SJCRH30 (cell line): ENCODE measurements at regions not wholly inside any gene's neighbourhood (a gene's known extent, or its start where the extent isn't known, plus 50 kb on each side); places are given as distances from the start of the nearest gene placed in this dataset.

Experiments
- DNase-seq, 2 experiments: peaks; one replicate each; pipeline ENCODE4 v3.0.0-alpha.2; 2015 to 2020
- H3K27ac ChIP-seq: fragments of 250-450 bp; sonication (Bioruptor Pico); 2 replicates; pipeline ENCODE4 v1.5.1; 2020; ENCODE audit warnings: mild to moderate bottlenecking, moderate library complexity
- H3K27me3 ChIP-seq: fragments of 250-450 bp; sonication (Bioruptor Pico); 2 replicates; pipeline ENCODE4 v1.5.1; 2020; ENCODE audit warnings: mild to moderate bottlenecking, moderate library complexity
- H3K36me3 ChIP-seq: fragments of 250-450 bp; sonication (Bioruptor Pico); 2 replicates; pipeline ENCODE4 v1.5.1; 2020; ENCODE audit warnings: mild to moderate bottlenecking, moderate library complexity
- H3K4me1 ChIP-seq: fragments of 250-450 bp; sonication (Bioruptor Pico); 2 replicates; pipeline ENCODE4 v1.5.1; 2020; ENCODE audit warnings: mild to moderate bottlenecking, moderate library complexity
- H3K4me3 ChIP-seq: fragments of 250-450 bp; sonication (Bioruptor Pico); 2 replicates; pipeline ENCODE4 v1.5.1; 2020; ENCODE audit warnings: mild to moderate bottlenecking, moderate library complexity
- H3K9me3 ChIP-seq: fragments of 250-450 bp; sonication (Bioruptor Pico); replicated peaks from 2 replicates; pipeline ENCODE4 v1.5.1; 2020; ENCODE audit warnings: mild to moderate bottlenecking, moderate library complexity

GRCh38 chr5:126067404-126067803, 355.8 kb upstream of the GRAMD2B start:
- no peak overlapping the region for H3K27ac ChIP-seq
- H3K4me3 ChIP-seq, result no peak overlapping the region
- H3K27me3 ChIP-seq, result no peaks in the 10 kb centered on the region

GRCh38 chr5:126069329-126069728, 353.9 kb upstream of the GRAMD2B start:
- Histone ChIP-seq H3K27ac (no peak overlapping the region), H3K4me1 (no peaks in the 10 kb centered on the region; the same call in 1 of the 2 replicates), H3K4me3 (no peak overlapping the region), H3K27me3 (no peaks in the 10 kb centered on the region), H3K9me3 (no peaks in the 10 kb centered on the region), H3K36me3 (no peaks in the 10 kb centered on the region)
- DNase-seq, result no peak

More at GRCh38 chr5:126067404-126067803, 355.8 kb upstream of the GRAMD2B start:
- no peaks in the 10 kb centered on the region; the same call in 1 of the 2 replicates for H3K4me1 ChIP-seq
- DNase-seq, result peak in 1 of 2 experiments; percentile 19
- no peaks in the 10 kb centered on the region for H3K9me3 ChIP-seq
- no peaks in the 10 kb centered on the region for H3K36me3 ChIP-seq

- no peak overlapping the region for H3K4me3 ChIP-seq
- no peaks in the 10 kb centered on the region for H3K9me3 ChIP-seq
- H3K27me3 ChIP-seq, result no peaks in the 10 kb centered on the region
- no peak for DNase-seq
- H3K36me3 ChIP-seq, result no peaks in the 10 kb centered on the region
- H3K4me1 ChIP-seq, result no peaks in the 10 kb centered on the region; the same call in 1 of the 2 replicates
- H3K27ac ChIP-seq, result no peak overlapping the region
These were observed 352.7 kb upstream of the GRAMD2B start for GRCh38 chr5:126070481-126070880.

- no peaks in the 10 kb centered on the region for H3K9me3 ChIP-seq
- no peaks in the 10 kb centered on the region for H3K4me1 ChIP-seq
- H3K36me3 ChIP-seq, result no peaks in the 10 kb centered on the region
- no peak overlapping the region for H3K27ac ChIP-seq
- no peaks in the 10 kb centered on the region for H3K27me3 ChIP-seq
- DNase-seq, result no peak
- no peak overlapping the region for H3K4me3 ChIP-seq
These were observed 348.7 kb upstream of the GRAMD2B start for GRCh38 chr5:126074538-126074937.

- DNase-seq, result no peak
- H3K4me3 ChIP-seq, result no peak overlapping the region
These were observed 343.9 kb upstream of the GRAMD2B start for GRCh38 chr5:126079266-126079665.

GRCh38 chr5:126081209-126081608, 342.0 kb upstream of the GRAMD2B start:
- no peaks in the 10 kb centered on the region for H3K27me3 ChIP-seq
- no peaks in the 10 kb centered on the region for H3K4me1 ChIP-seq
- H3K36me3 ChIP-seq, result no peaks in the 10 kb centered on the region
- no peak overlapping the region for H3K27ac ChIP-seq
- no peak overlapping the region for H3K4me3 ChIP-seq
- DNase-seq, result no peak
- no peaks in the 10 kb centered on the region for H3K9me3 ChIP-seq

More at GRCh38 chr5:126079266-126079665, 343.9 kb upstream of the GRAMD2B start:
- no peak overlapping the region for H3K27ac ChIP-seq
- H3K4me1 ChIP-seq, result no peaks in the 10 kb centered on the region
- no peaks in the 10 kb centered on the region for H3K27me3 ChIP-seq
- H3K9me3 ChIP-seq, result no peaks in the 10 kb centered on the region
- H3K36me3 ChIP-seq, result no peaks in the 10 kb centered on the region

GRCh38 chr5:126093041-126093440, 330.2 kb upstream of the GRAMD2B start:
- no peaks in the 10 kb centered on the region; the same call in 1 of the 2 replicates for H3K9me3 ChIP-seq

GRCh38 chr5:126093718-126094117, 329.5 kb upstream of the GRAMD2B start:
- Histone ChIP-seq H3K27ac (no peak overlapping the region), H3K4me1 (no peaks in the 10 kb centered on the region), H3K27me3 (no peaks in the 10 kb centered on the region), H3K36me3 (no peaks in the 10 kb centered on the region), H3K4me3 (no peak overlapping the region), H3K9me3 (no peaks in the 10 kb centered on the region; the same call in 1 of the 2 replicates)
- no peak for DNase-seq

More at GRCh38 chr5:126093041-126093440, 330.2 kb upstream of the GRAMD2B start:
- Histone ChIP-seq H3K27me3 (no peaks in the 10 kb centered on the region), H3K4me3 (no peak overlapping the region), H3K36me3 (no peaks in the 10 kb centered on the region), H3K27ac (no peak overlapping the region), H3K4me1 (no peaks in the 10 kb centered on the region)
- DNase-seq, result no peak

GRCh38 chr5:126094991-126095390, 328.2 kb upstream of the GRAMD2B start:
- no peak overlapping the region for H3K27ac ChIP-seq
- H3K4me3 ChIP-seq, result no peak overlapping the region
- H3K27me3 ChIP-seq, result no peaks in the 10 kb centered on the region
- no peaks in the 10 kb centered on the region; the same call in 1 of the 2 replicates for H3K9me3 ChIP-seq
- DNase-seq, result no peak
- no peaks in the 10 kb centered on the region for H3K4me1 ChIP-seq
- no peaks in the 10 kb centered on the region for H3K36me3 ChIP-seq

GRCh38 chr5:126096442-126097006, 326.7 kb upstream of the GRAMD2B start:
- Histone ChIP-seq H3K4me1 (no peaks in the 10 kb centered on the region), H3K36me3 (no peaks in the 10 kb centered on the region), H3K27me3 (no peaks in the 10 kb centered on the region), H3K9me3 (no peaks in the 10 kb centered on the region; the same call in 1 of the 2 replicates), H3K4me3 (no peak overlapping the region), H3K27ac (no peak overlapping the region)
- DNase-seq, result no peak

GRCh38 chr5:126097876-126098275, 325.3 kb upstream of the GRAMD2B start:
- Histone ChIP-seq H3K4me3 (no peak overlapping the region), H3K27ac (no peak overlapping the region), H3K9me3 (no peaks in the 10 kb centered on the region; the same call in 1 of the 2 replicates), H3K4me1 (no peaks in the 10 kb centered on the region), H3K36me3 (no peaks in the 10 kb centered on the region), H3K27me3 (no peaks in the 10 kb centered on the region)
- no peak for DNase-seq

GRCh38 chr5:126098330-126099017, 324.7 kb upstream of the GRAMD2B start:
- no peak overlapping the region for H3K27ac ChIP-seq
- no peak for DNase-seq
- no peak overlapping the region for H3K4me3 ChIP-seq
- no peaks in the 10 kb centered on the region for H3K9me3 ChIP-seq
- H3K4me1 ChIP-seq, result no peaks in the 10 kb centered on the region
- no peaks in the 10 kb centered on the region for H3K27me3 ChIP-seq
- no peaks in the 10 kb centered on the region for H3K36me3 ChIP-seq

GRCh38 chr5:126099077-126099476, 324.1 kb upstream of the GRAMD2B start:
- H3K4me1 ChIP-seq, result no peaks in the 10 kb centered on the region
- H3K36me3 ChIP-seq, result no peaks in the 10 kb centered on the region
- no peaks in the 10 kb centered on the region for H3K9me3 ChIP-seq
- no peak overlapping the region for H3K27ac ChIP-seq
- no peaks in the 10 kb centered on the region for H3K27me3 ChIP-seq
- no peak for DNase-seq
- H3K4me3 ChIP-seq, result no peak overlapping the region

GRCh38 chr5:126100767-126101166, 322.4 kb upstream of the GRAMD2B start:
- Histone ChIP-seq H3K27ac (no peak overlapping the region), H3K27me3 (no peaks in the 10 kb centered on the region), H3K9me3 (no peaks in the 10 kb centered on the region), H3K4me1 (no peaks in the 10 kb centered on the region), H3K4me3 (no peak overlapping the region), H3K36me3 (no peaks in the 10 kb centered on the region)
- DNase-seq, result peak in 1 of 2 experiments; percentile 28

GRCh38 chr5:126101901-126102300, 321.3 kb upstream of the GRAMD2B start:
- no peaks in the 10 kb centered on the region for H3K4me1 ChIP-seq
- H3K27me3 ChIP-seq, result no peaks in the 10 kb centered on the region
- no peak overlapping the region for H3K27ac ChIP-seq
- no peaks in the 10 kb centered on the region for H3K9me3 ChIP-seq
- H3K36me3 ChIP-seq, result no peaks in the 10 kb centered on the region
- DNase-seq, result no peak
- no peak overlapping the region for H3K4me3 ChIP-seq
